Nephron progenitor cell (in vitro differentiated cells): ENCODE measurements at regions not wholly inside any gene's neighbourhood (a gene's known extent, or its start where the extent isn't known, plus 50 kb on each side); places are given as distances from the start of the nearest gene placed in this dataset.

Source experiments
- DNase-seq: peaks from one replicate; pipeline ENCODE4 v3.0.0; 2021
- H3K27ac Mint-ChIP-seq: 2 replicates; pipeline ENCODE4 v1.8.0; 2021; ENCODE audit warnings: mild to moderate bottlenecking, moderate library complexity, mixed read lengths
- H3K27me3 Mint-ChIP-seq: 2 replicates; pipeline ENCODE4 v1.8.0; 2021; ENCODE audit warnings: mild to moderate bottlenecking, low read depth, mixed read lengths; ENCODE audit not compliant: poor library complexity
- H3K36me3 Mint-ChIP-seq: 2 replicates; pipeline ENCODE4 v1.8.0; 2021; ENCODE audit warnings: low read depth, mixed read lengths
- H3K4me1 Mint-ChIP-seq: 2 replicates; pipeline ENCODE4 v1.8.0; 2021; ENCODE audit warnings: mixed read lengths
- H3K4me3 Mint-ChIP-seq: 2 replicates; pipeline ENCODE4 v1.8.0; 2021; ENCODE audit warnings: mild to moderate bottlenecking, moderate library complexity, mixed read lengths
- H3K9me3 Mint-ChIP-seq: 2 replicates; pipeline ENCODE4 v1.8.0; 2021; ENCODE audit warnings: mild to moderate bottlenecking, moderate library complexity, mixed read lengths
- CTCF ChIP-seq: fragments of 200-600 bp; sonication (generic); IDR thresholded peaks from 2 replicates; pipeline ENCODE4 v1.5.0; 2021; ENCODE audit warnings: antibody characterized with exemption

- Mint-ChIP-seq H3K4me1 (peaks cover 27% of the 10 kb centered on the region), H3K27ac (no peak overlapping the region), H3K36me3 (no peaks in the 10 kb centered on the region), H3K27me3 (no peaks in the 10 kb centered on the region), H3K9me3 (no peaks in the 10 kb centered on the region), H3K4me3 (no peak overlapping the region)
- TF ChIP-seq CTCF, result no peak
- no peak for DNase-seq
Measured at GRCh38 chr10:31607481-31607880, 288.5 kb downstream of the ZEB1 start.

GRCh38 chr10:31606841-31607240, 287.8 kb downstream of the ZEB1 start:
- peaks cover 23% of the 10 kb centered on the region for H3K4me1 Mint-ChIP-seq
- TF ChIP-seq CTCF, result no peak
- H3K4me3 Mint-ChIP-seq, result no peak overlapping the region
- H3K27me3 Mint-ChIP-seq, result no peaks in the 10 kb centered on the region
- no peaks in the 10 kb centered on the region for H3K36me3 Mint-ChIP-seq
- H3K27ac Mint-ChIP-seq, result no peak overlapping the region
- DNase-seq, result no peak
- H3K9me3 Mint-ChIP-seq, result no peaks in the 10 kb centered on the region

- no peaks in the 10 kb centered on the region for H3K9me3 Mint-ChIP-seq
Measured at GRCh38 chr10:31605861-31606525, 287.0 kb downstream of the ZEB1 start.

GRCh38 chr10:31605426-31605825, 286.4 kb downstream of the ZEB1 start:
- peaks cover 18% of the 10 kb centered on the region for H3K4me1 Mint-ChIP-seq
- H3K27ac Mint-ChIP-seq, result no peak overlapping the region
- no peak for DNase-seq
- H3K36me3 Mint-ChIP-seq, result no peaks in the 10 kb centered on the region
- no peaks in the 10 kb centered on the region for H3K9me3 Mint-ChIP-seq
- H3K4me3 Mint-ChIP-seq, result no peak overlapping the region
- H3K27me3 Mint-ChIP-seq, result peaks cover 2% of the 10 kb centered on the region
- TF ChIP-seq CTCF, result no peak

More at GRCh38 chr10:31605861-31606525, 287.0 kb downstream of the ZEB1 start:
- Mint-ChIP-seq H3K36me3 (no peaks in the 10 kb centered on the region), H3K27me3 (peaks cover 2% of the 10 kb centered on the region), H3K4me1 (peaks cover 15% of the 10 kb centered on the region), H3K4me3 (no peak overlapping the region), H3K27ac (no peak overlapping the region)
- DNase-seq, result no peak
- no peak for TF ChIP-seq CTCF

GRCh38 chr10:31604646-31605170, 285.7 kb downstream of the ZEB1 start:
- H3K27ac Mint-ChIP-seq, result peak overlapping the region; percentile 68
- TF ChIP-seq CTCF, result no peak
- peaks cover 23% of the 10 kb centered on the region for H3K4me1 Mint-ChIP-seq
- no peaks in the 10 kb centered on the region for H3K9me3 Mint-ChIP-seq
- H3K36me3 Mint-ChIP-seq, result no peaks in the 10 kb centered on the region
- H3K27me3 Mint-ChIP-seq, result peaks cover 6% of the 10 kb centered on the region
- no peak for DNase-seq
- peak overlapping the region; percentile 59 for H3K4me3 Mint-ChIP-seq

- no peak for TF ChIP-seq CTCF
- peaks cover 29% of the 10 kb centered on the region for H3K4me1 Mint-ChIP-seq
- peak overlapping the region; percentile 98 for H3K27ac Mint-ChIP-seq
- no peaks in the 10 kb centered on the region for H3K36me3 Mint-ChIP-seq
- peak; percentile 15 for DNase-seq
- H3K27me3 Mint-ChIP-seq, result peaks cover 6% of the 10 kb centered on the region
- H3K4me3 Mint-ChIP-seq, result peak overlapping the region; percentile 81
- H3K9me3 Mint-ChIP-seq, result no peaks in the 10 kb centered on the region
Measured at GRCh38 chr10:31604096-31604495, 285.1 kb downstream of the ZEB1 start.
